Adrenal gland (tissue), 5 donors: ENCODE measurements at regions not wholly inside any gene's neighbourhood (a gene's known extent, or its start where the extent isn't known, plus 50 kb on each side); places are given as distances from the start of the nearest gene placed in this dataset.

Experiments used
- POLR2A ChIP-seq, 2 donors: fragments of 450-650 bp; IDR thresholded peaks; one replicate each; pipeline ENCODE4 v1.6.1; 2017; ENCODE audit warnings: antibody characterized with exemption in 2 of 2, mild to moderate bottlenecking in 2 of 2, moderate library complexity in 1 of 2
- TF ChIP-seq, protein P1 (sequence below), 6 experiments: fragments of 450-650 bp in 4 of 6; fragments of 200-600 bp in 2 of 6; sonication (generic) in 1 of 6; IDR thresholded peaks; 1 replicate in 5 of 6; 2 replicates in 1 of 6; pipeline versions ENCODE4 v1.5.1 to v1.8.0; 2016 to 2021; ENCODE audit warnings: antibody characterized with exemption in 6 of 6, mild to moderate bottlenecking in 2 of 6, moderate library complexity in 1 of 6
- donor health status: DM: no; HTN: no; CAD: no.

DNA sequence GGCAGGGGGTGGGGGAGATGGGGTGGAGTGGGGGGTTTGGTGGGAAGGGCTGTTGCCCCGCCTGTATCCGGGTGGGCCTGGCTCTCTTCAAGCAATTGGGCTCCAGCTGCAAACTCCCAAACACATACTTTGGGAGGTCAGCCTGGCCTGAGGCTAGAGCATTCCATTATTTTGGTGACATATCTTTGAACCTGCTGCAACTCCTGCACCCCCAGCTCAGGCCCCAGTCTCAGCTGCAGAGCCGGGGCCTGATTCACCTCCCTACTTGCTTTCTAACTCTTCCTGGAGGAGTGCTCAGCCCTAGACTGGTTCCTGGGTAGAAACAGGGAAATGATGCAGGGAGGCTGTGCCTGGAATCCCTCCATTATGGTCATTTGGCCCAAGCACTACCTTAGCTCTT is 140.8 kb upstream of the PRR23C start:
- TF ChIP-seq, protein P1, sequence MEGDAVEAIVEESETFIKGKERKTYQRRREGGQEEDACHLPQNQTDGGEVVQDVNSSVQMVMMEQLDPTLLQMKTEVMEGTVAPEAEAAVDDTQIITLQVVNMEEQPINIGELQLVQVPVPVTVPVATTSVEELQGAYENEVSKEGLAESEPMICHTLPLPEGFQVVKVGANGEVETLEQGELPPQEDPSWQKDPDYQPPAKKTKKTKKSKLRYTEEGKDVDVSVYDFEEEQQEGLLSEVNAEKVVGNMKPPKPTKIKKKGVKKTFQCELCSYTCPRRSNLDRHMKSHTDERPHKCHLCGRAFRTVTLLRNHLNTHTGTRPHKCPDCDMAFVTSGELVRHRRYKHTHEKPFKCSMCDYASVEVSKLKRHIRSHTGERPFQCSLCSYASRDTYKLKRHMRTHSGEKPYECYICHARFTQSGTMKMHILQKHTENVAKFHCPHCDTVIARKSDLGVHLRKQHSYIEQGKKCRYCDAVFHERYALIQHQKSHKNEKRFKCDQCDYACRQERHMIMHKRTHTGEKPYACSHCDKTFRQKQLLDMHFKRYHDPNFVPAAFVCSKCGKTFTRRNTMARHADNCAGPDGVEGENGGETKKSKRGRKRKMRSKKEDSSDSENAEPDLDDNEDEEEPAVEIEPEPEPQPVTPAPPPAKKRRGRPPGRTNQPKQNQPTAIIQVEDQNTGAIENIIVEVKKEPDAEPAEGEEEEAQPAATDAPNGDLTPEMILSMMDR (IDR thresholded peaks at IDR 0.05): no peak
- no peak for TF ChIP-seq POLR2A (IDR thresholded peaks at IDR 0.05)
